Muscle of leg (tissue), 3 donors: ENCODE measurements at regions not wholly inside any gene's neighbourhood (a gene's known extent, or its start where the extent isn't known, plus 50 kb on each side); places are given as distances from the start of the nearest gene placed in this dataset.
"Not testable (repeated sequence)": the region's sequence is repeated elsewhere in the genome, so short reads cannot be mapped to it uniquely, and the experiment has no call there.

Experiments
- DNase-seq: peaks from one replicate; pipeline ENCODE4 v3.0.0; 2013
- H3K27ac ChIP-seq: one replicate; pipeline ENCODE4 v1.5.1; 2013; ENCODE audit warnings: mild to moderate bottlenecking, low read length, control low read depth
- H3K27me3 ChIP-seq: one replicate; pipeline ENCODE4 v1.6.1; 2013; ENCODE audit warnings: low read length; ENCODE audit not compliant: control insufficient read depth, insufficient read depth
- H3K36me3 ChIP-seq: one replicate; pipeline ENCODE4 v1.6.1; 2013; ENCODE audit warnings: low read length; ENCODE audit not compliant: control insufficient read depth, insufficient read depth
- H3K4me1 ChIP-seq: one replicate; pipeline ENCODE4 v1.6.1; 2013; ENCODE audit warnings: low read length; ENCODE audit not compliant: control insufficient read depth, insufficient read depth
- H3K4me3 ChIP-seq: one replicate; pipeline ENCODE4 v1.5.1; 2013; ENCODE audit warnings: low read length, control low read depth
- H3K9me3 ChIP-seq: replicated peaks from 2 replicates; pipeline ENCODE4 v1.6.1; 2013; ENCODE audit warnings: low read depth, low read length; ENCODE audit not compliant: control insufficient read depth
- WGBS: methylation state at CpG from one replicate; pipeline ENCODE4 v1.1.5; 2013; ENCODE audit warnings: missing lambda C conversion rate; ENCODE audit not compliant: insufficient coverage; 5-methylcytosine and 5-hydroxymethylcytosine counted together

DNA sequence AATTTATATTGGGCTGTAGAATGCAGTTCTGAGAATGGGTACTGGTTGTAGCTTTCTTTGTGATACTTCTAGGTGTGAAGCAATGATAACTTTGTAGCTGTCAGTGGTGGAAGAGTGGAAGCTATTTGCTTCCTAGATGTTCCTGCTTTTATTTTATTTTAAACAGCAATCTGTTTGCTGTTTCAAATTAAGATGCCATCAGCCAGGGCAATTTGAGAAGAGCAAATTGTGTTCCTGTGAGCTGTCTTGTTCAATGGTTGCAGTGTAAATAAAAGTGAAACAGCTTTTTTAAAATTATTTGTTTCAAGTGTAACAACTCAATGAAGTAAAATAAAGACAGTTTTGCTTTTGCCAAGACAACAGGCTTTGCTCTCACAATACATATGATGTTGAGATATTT, 150.8 kb upstream of the TMEM229A start:
- no peaks in the 10 kb centered on the region for H3K9me3 ChIP-seq
- no peak overlapping the region for H3K27ac ChIP-seq
- DNase-seq, result no peak
- no peaks in the 10 kb centered on the region for H3K36me3 ChIP-seq
- H3K27me3 ChIP-seq, result no peaks in the 10 kb centered on the region
- H3K4me1 ChIP-seq, result no peaks in the 10 kb centered on the region
- H3K4me3 ChIP-seq, result no peak overlapping the region

GRCh38 chr7:124179641-124180040, 146.8 kb upstream of the TMEM229A start:
- no peaks in the 10 kb centered on the region for H3K4me1 ChIP-seq
- H3K27ac ChIP-seq, result no peak overlapping the region
- no CpG with 5 or more reads among the region's 2 CpGs for WGBS
- no peaks in the 10 kb centered on the region for H3K9me3 ChIP-seq
- no peak overlapping the region for H3K4me3 ChIP-seq
- H3K36me3 ChIP-seq, result no peaks in the 10 kb centered on the region
- H3K27me3 ChIP-seq, result no peaks in the 10 kb centered on the region
- DNase-seq, result no peak

DNA sequence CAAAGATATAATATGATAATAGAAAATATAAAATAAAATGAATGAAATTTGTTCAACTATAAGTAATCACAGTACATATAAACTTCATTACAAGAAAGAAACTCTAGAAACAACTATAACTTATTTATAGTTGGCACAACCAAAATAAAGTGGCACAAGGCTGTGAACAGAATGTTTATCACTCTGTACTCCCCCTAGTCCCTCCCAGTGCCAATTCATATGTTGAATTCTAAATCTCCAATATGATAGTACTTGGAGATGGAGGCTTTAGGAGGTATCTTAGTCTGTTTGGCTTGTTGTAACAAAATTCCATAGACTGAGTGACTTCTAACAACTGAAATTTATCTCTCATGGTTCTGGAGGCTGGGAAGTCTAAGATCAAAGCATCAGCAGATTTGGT, 145.0 kb upstream of the TMEM229A start:
- no peak for DNase-seq
- H3K9me3 ChIP-seq, result no peaks in the 10 kb centered on the region
- no peaks in the 10 kb centered on the region for H3K4me1 ChIP-seq
- H3K4me3 ChIP-seq, result no peak overlapping the region
- no peak overlapping the region for H3K27ac ChIP-seq
- H3K27me3 ChIP-seq, result no peaks in the 10 kb centered on the region
- H3K36me3 ChIP-seq, result no peaks in the 10 kb centered on the region

DNA sequence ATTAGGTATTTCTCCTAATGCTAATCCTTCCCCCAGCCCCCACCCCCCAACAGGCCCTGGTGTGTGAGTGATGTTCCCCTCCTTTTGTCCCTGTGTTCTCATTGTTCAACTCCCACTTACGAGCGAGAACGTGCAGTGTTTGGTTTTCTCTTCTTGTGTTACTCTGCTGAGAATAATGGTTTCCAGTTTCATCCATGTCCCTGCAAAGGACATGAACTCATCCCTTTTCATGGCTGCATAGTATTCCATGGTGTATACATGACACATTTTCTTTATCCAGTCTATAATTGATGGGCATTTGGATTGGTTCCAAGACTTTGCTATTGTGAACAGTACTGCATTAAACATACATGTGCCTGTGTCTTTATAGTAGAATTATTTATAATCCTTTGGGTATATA, 138.9 kb upstream of the TMEM229A start:
- H3K4me1 ChIP-seq, H3K36me3 ChIP-seq, H3K9me3 ChIP-seq, H3K27ac ChIP-seq, H3K4me3 ChIP-seq, H3K27me3 ChIP-seq, DNase-seq: not testable (repeated sequence)
- WGBS, result no CpG with 5 or more reads among the region's 3 CpGs

DNA sequence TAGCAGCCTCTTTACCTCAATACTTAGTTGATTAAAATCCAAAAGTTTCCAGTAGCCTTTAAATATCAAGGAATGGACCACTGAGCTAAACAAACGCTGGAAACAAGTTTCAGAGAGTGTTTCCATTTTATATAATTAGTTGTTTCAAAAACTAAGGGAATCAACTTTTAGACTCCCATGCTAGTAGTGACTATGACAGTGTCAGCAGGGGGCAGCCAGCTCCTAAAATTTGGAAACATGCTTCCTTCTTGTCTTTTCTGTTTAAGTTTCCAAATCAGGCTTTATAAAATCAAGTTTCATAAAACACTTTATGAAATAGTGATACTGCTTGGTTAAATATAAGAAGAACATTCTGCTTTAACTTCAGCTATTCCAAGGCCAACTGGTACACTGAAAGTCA, 138.2 kb upstream of the TMEM229A start:
- Histone ChIP-seq H3K9me3 (no peaks in the 10 kb centered on the region), H3K36me3 (no peaks in the 10 kb centered on the region), H3K4me3 (no peak overlapping the region), H3K27ac (no peak overlapping the region), H3K4me1 (no peaks in the 10 kb centered on the region), H3K27me3 (no peaks in the 10 kb centered on the region)
- DNase-seq, result peak; percentile 31
- no CpG with 5 or more reads among the region's 1 CpG for WGBS

- Histone ChIP-seq H3K4me1 (no peaks in the 10 kb centered on the region), H3K4me3 (no peak overlapping the region), H3K27me3 (no peaks in the 10 kb centered on the region), H3K27ac (no peak overlapping the region), H3K36me3 (no peaks in the 10 kb centered on the region), H3K9me3 (no peaks in the 10 kb centered on the region)
- WGBS, result no CpG with 5 or more reads among the region's 2 CpGs
- no peak for DNase-seq
These were observed 135.7 kb upstream of the TMEM229A start for GRCh38 chr7:124168616-124169015.

GRCh38 chr7:124162667-124163066, 129.8 kb upstream of the TMEM229A start:
- peaks cover 2% of the 10 kb centered on the region for H3K9me3 ChIP-seq
- H3K27ac ChIP-seq, result no peak overlapping the region
- no peak for DNase-seq

DNA sequence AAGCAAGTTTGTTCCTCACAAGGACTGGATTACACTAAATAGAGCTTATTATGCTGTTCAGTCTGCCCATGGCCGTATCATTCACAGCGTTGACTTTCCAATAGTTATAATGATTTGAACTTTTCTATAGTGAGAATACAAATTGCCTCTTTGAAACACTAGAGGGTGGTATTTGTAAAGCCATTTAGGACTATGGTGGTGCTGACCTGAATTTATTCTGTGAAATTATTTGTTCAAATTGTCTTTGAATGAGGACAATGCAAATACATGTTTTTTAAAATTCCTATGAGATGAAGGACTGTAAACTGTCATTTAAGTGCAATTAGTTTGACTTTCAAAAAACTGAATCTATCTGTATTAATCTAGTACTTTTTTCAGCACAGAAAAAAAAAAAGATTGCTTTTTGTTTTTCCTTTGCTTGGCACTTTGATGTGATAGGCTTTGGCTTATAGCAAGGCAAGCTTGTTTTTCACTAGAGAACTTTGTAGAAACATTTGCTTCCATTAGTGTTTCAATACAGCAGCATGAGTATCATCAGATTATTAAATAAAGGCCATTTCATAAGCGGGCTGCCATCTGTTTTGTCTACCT, 122.7 kb upstream of the TMEM229A start:
- Histone ChIP-seq H3K4me1 (no peaks in the 10 kb centered on the region), H3K27me3 (no peaks in the 10 kb centered on the region), H3K4me3 (no peak overlapping the region), H3K9me3 (no peaks in the 10 kb centered on the region), H3K36me3 (no peaks in the 10 kb centered on the region), H3K27ac (no peak overlapping the region)
- DNase-seq, result peak; percentile 30
- WGBS, result no CpG with 5 or more reads among the region's 3 CpGs

More at GRCh38 chr7:124162667-124163066, 129.8 kb upstream of the TMEM229A start:
- H3K36me3 ChIP-seq, result no peaks in the 10 kb centered on the region
- no peaks in the 10 kb centered on the region for H3K27me3 ChIP-seq
- no peak overlapping the region for H3K4me3 ChIP-seq
- H3K4me1 ChIP-seq, result no peaks in the 10 kb centered on the region

GRCh38 chr7:124152859-124153692, 120.2 kb upstream of the TMEM229A start:
- DNase-seq, result peak; percentile 3
- no peaks in the 10 kb centered on the region for H3K9me3 ChIP-seq
- no peak overlapping the region for H3K27ac ChIP-seq
- WGBS, result no CpG with 5 or more reads among the region's 1 CpG
- H3K27me3 ChIP-seq, result no peaks in the 10 kb centered on the region
- no peaks in the 10 kb centered on the region for H3K36me3 ChIP-seq
- no peaks in the 10 kb centered on the region for H3K4me1 ChIP-seq
- H3K4me3 ChIP-seq, result no peak overlapping the region

- H3K4me1 ChIP-seq, result no peaks in the 10 kb centered on the region
- no peak overlapping the region for H3K27ac ChIP-seq
- H3K36me3 ChIP-seq, result no peaks in the 10 kb centered on the region
- no peak for DNase-seq
- no CpG with 5 or more reads among the region's 1 CpG for WGBS
- no peaks in the 10 kb centered on the region for H3K27me3 ChIP-seq
- no peak overlapping the region for H3K4me3 ChIP-seq
- no peaks in the 10 kb centered on the region for H3K9me3 ChIP-seq
These were observed 104.8 kb upstream of the TMEM229A start for GRCh38 chr7:124137664-124138063.

DNA sequence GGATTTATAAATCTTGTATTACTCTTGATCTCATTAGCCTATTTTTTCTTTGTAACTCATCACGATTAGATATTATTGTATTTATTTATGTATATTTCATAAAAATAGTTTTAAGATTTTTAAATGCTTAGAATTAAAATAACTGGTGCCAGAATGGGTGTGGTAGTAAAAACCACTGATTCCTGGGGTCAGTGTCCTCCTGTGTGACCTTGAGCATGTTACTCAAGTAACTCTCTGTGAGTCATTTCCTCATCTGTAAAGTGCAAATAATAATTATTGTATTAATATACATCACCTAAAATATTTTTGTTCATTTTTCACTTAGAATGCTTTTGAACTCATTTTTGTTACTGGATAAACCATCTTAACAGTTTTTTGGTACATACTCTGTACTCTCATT, 91.3 kb upstream of the TMEM229A start:
- Histone ChIP-seq H3K36me3 (no peaks in the 10 kb centered on the region), H3K27ac (no peak overlapping the region), H3K4me1 (no peaks in the 10 kb centered on the region), H3K4me3 (no peak overlapping the region), H3K27me3 (no peaks in the 10 kb centered on the region), H3K9me3 (no peaks in the 10 kb centered on the region)
- no peak for DNase-seq
- no CpG with 5 or more reads among the region's 1 CpG for WGBS
